Medulla oblongata (tissue), 1 donor: ENCODE measurements at regions not wholly inside any gene's neighbourhood (a gene's known extent, or its start where the extent isn't known, plus 50 kb on each side); places are given as distances from the start of the nearest gene placed in this dataset.
"Not testable (repeated sequence)": the region's sequence is repeated elsewhere in the genome, so short reads cannot be mapped to it uniquely, and the experiment has no call there.

Experiments used
- DNase-seq: peaks from one replicate; pipeline ENCODE4 v3.0.0-alpha.2; 2015; ENCODE audit errors: extremely low spot score

DNA sequence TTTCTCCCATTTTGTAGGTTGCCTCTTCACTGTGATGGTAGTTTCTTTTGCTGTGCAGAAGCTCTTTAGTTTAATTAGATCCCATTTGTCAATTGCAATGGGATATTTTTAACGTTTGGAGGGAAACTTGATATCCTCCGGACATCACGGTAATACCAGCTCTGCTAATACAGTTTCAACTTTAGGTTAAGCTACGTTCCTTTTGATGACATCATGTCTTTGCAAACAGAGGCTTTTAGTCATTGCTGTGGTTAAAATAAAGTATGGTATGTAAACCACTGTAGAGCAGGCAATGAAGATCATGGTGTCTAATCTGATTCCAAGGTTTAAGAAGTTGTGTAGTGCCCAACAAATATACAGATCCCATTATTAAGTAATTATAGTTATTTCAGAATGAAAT is 168.0 kb upstream of the CHD6 start:
- no peak for DNase-seq

DNA sequence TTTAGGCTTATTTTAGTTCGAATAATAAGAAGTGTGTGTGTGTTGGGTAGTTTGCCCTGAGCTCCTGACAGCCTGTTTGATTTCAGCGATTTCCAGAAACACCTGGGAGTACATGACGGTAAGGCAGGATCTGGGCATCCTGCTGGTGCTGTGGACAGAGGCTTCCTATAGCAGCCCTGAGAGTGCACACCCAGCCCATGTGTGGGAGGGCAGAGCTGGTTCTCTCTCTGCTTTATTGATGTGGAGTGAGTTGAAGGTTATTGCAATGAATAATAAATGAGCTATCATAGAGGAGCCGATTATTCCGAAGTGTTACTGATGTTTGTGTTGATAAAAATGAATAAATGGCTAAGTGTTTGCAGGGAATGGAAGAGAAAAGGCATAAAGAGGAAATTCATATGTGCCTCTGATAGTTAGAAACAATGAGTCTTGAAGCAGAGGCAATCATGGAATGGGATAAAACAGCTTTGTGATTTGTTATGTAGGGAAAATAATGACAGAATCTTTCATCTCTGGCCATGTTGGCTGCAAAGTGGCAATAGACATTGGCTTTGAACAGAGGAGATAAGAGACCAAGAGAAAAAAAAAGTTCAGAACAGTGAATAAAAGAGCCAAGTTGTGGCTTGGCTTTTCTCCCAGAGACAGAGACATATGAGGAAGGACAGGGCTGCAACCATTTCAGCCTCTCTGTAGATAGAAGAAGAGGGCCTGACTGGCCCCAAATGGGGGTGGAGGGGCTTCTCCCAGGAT is 166.2 kb upstream of the CHD6 start:
- peak; percentile 17 for DNase-seq

DNA sequence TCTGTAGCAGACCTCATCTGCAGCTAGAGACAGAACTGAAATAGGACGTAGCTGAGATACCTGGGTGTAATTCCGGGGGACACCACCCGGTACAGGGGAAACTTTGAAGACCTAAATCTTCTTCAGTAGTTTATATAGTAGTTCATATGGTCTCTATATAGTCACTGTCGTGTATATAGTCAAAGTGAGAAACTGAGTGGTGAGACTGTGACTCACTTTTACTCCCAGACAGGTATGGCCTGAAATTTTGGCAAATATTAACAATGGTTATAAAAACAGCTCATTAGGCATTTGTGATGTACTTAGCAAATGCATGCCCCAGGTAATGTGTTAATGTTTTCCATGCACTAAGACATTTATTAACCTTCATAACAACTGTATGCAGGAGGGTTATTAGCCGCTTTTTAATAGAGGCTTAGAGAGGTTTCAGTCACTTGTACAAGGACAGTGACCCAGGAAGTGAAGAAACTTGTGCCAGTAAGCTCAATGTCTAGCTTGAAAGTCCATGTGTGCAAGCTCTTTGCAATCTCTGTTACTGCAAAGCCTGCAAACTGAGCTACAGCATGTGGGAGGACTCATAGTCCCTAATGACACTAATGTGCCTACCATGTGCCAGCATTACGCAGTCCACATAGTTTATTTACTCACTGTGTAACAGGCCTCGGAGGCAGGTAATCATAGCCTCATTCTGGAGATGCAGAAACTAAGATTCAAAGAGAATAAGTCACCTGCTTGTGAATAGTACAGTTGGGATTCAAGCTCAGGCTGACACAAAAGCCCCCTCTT is 165.4 kb upstream of the CHD6 start:
- DNase-seq, result no peak

DNA sequence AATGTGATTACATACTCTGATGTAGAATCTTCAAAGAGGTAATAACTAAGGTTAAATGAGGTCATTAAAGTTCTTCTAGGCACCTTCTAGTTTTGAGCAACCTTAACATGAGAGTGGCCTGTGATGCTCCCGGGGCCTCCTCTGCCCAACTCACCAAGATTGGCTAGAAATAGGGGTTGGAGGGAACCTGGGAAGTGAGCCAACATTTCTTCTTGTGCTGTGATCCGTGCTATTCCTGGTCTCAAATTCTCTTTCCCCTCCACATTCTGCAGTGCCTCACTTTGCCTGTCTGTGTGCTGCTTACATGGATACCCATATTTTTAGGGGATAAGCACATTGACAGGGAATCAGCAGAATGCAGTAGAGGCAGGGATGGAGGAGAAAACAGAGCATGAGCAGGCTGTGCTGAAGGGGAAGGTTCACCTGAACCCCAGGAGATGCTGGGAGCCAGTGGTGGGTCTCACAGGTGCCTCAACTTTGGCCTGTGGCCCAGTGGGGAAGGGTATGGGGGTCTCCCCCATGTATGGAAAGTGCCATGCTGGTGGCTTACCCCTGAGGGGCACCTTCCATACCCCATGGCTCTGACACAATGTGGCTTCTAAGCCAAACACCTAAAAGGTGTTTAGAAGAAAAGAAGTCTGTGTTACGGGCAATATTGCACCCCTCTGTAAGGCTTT is 164.7 kb upstream of the CHD6 start:
- DNase-seq, result no peak

DNA sequence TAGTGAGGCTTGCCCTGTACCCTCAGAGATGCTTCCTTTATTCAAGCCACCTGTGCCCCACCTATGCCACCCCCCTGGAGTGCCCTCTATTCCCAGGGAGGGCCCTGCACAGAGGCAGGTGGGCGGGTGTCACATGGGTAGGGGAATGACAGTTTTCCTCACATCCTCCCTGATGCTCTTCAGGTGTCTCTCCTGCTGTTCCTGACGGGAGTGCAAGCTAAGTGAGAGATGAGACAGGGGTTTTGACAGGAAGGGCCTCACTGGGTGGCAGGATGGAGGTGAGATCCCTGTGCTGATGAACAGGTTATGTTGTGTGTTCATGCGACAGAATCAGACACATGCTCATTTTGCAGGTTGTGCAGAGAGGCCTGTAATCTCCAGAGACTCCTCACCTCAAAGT is 164.1 kb upstream of the CHD6 start:
- DNase-seq, result no peak

DNA sequence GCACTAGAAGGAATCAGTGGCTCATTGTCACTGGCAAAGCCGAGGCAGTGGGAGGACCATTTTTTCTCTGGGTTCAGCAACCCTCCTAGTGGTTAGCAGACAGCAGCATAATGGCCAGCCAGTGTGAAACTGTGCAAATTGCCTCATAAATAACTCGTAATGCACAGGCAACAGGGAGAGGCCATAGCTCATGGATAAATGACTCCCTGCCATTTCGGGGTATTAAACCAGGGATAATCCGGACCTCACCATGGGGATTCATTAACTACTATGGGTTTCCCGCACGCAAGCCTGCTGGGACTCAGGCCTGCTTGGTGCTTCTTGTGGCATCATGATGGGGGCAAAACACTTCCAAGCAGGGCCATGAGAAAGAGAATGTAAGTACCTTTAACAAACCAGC is 158.2 kb upstream of the CHD6 start:
- no peak for DNase-seq

DNA sequence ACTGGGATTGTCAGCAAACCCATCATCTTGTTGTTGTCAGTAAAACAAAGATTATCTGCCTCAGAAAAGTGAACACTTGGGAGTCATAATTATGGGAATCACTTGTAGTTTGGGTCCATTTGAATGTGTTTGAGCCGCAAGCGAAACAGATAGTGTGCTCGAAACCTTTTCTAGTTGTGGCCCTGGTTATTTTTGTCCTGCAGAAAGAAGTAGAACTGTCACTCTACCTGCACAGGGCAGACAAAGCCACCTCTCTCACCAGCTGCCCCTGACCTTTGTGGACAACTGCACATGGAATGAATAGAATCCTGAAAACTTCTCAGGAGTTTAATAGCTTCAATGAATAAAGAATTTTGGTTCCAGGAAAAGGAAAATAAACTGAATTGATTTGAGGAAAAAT is 156.1 kb upstream of the CHD6 start:
- no peak for DNase-seq

DNA sequence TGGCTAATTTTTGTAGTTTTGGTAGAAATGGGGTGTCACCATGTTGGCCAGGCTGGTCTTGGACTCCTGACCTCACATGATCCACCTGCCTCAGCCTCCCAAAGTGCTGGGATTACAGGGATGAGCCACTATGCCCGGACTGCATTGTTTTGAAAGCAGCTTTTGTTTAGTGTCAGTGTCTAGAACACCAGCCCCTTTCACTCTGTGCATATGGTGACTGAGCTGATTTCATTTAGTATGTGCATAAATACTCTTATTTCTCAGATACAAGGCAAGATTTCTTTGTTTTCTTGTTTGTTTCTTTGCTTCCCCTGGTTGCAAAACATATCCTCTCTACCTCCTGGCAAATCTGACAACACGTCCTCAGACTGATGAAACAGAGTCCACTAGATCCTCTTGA is 152.8 kb upstream of the CHD6 start:
- DNase-seq, result peak; percentile 14

DNA sequence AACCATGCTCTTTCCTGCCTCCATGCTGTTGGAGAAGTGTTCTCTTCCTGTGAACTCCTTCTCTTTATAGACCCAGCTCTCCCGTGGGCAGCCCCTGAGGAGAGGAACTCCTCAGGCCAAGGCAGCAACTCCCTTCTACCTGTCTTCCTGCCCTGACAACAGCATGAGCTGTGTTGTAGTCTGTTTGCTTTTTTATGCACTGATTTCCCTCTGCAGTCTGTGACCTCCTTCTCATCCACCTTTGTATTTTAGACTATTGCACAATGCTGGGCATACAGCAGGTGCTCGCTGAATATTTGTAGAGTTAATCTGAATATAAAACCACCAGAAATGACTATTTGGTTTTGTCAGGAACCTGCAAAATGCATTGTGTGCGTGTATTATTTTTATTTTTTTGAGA is 152.2 kb upstream of the CHD6 start:
- no peak for DNase-seq

DNA sequence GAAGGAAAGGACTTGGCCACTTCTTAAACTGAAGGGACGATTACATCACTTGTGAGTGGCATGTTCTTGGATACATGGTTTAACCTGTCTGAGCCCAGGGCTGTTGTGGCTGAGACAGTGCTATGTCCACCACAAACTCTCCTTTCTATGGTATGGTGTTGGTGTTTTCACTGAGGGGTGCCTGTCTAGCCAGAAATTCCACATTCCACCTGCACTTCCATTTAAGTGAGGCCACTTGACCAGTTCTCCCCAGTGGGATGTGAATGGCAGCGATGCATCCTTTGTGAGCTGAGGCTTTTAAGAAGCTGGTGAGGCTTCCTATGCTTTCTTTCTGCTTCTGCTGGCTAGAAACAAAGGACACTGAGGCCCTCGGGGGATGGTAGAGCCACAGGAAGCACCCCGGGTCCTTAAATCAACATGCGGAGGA is 151.4 kb upstream of the CHD6 start:
- DNase-seq, result no peak

DNA sequence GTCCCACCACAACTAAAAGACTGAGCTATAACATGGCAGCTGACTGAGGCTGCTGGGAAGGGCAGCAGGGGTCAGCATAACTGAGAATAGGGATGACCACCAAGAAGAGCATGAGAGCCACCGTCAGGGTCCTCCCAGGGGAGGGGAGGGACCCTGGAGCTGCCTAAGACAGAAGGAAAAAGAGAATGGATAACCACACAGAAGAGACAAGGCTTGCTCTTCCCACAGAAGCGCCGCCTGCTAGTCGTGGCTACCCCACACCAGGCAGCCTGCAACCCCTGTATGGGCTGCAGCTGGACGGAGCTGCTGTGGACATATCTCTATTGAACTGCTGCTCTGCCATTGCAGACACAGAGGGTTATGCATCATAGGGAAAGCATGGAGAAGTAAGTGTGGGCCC is 132.0 kb upstream of the CHD6 start:
- DNase-seq, result no peak

DNA sequence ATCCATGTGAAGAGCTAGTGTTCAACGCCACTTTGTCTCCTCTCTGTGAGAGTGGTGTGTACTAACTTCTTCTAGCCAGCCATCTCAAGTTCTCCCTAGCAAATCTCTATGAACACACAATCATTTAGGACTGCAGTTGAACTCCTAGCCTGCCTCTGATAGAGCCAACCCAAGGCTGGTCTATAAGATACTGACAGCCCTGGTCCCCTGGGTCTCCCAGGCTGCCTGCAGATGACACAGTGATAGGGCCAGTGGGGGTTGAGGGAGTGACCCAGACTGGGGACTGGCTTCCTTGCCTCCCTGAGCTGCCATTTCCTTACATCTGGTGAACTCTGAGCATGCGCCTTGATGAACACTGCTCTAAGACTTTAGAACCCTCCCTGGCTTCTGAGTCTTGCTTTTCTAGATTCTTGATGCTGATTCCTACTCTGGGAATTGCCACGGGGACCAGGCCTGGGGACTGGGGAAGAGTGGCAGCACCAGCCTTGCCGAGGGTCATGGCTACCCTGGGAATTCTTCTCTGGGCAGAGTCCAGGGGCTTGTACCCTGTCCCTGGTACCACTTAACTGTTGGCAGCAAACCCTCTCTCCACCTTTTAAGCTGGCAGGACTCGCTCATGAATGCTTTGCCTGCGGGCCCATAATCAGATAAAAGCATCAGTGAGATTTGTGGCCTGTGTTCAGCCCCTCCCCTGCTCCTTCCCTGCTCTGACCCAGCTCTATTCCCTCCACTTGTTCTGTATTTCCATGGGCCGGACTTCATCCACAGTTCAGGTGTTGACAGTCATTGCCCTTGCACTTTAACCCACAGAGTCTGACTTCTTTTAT is 130.8 kb upstream of the CHD6 start:
- no peak for DNase-seq

DNA sequence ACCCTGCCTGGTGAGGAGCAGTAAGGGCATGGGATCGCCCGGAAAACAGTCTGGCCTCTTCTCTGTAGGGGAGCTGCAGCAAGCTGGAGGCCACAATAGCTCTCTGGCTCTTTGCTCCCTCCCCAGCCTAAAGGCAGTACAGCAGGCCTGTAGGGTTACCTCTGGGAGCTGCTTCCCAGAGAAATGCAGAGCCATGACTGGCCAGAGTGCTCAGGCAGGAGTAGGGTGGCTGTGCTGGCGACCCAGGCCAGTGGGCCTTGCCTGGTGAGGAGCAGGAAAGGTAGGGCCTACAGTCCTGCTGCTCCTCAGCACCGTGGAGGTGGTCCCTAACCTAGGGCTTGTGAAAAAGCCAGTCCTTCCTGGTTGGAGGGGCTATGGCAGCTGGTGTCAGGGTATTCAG is 129.9 kb upstream of the CHD6 start:
- no peak for DNase-seq

DNA sequence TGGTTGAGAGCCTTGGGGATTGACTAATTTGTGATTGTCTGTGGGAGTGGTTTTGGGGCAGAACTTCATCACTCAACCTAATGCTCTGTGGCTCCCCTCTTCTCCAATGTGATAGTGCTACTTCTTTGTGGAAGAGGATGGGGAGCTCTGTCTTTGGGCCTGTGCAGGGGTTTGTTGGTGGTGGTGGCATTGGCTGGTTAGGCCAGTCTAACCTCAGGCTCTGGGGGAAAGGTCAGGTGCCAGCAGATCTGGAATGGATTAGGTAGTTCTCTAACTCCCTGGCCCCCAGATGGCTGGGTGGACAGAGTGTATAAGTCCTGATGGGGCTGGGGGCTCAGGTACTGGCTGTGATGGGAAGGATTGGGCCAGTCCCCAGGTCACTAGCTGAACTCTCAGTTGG is 129.0 kb upstream of the CHD6 start:
- DNase-seq, result no peak

DNA sequence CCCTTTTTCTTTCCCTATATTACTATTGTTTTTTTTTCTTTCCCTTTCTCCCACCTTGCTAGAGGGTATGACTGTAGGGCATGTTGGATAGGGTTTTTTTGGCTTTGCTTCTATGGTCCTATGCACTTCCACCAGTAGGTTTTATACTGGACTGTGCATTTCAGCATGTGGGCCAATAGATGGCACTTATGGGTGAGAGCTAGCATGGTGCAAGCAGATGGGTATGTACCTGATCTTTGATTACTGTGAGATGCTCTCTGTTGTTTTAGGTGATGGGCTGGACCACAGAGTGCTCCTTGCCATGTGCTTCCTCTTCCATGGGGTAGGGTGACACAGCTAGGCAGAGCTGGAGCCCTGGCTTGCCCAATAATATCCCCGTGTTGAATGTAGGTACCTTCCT is 128.5 kb upstream of the CHD6 start:
- DNase-seq, result no peak

DNA sequence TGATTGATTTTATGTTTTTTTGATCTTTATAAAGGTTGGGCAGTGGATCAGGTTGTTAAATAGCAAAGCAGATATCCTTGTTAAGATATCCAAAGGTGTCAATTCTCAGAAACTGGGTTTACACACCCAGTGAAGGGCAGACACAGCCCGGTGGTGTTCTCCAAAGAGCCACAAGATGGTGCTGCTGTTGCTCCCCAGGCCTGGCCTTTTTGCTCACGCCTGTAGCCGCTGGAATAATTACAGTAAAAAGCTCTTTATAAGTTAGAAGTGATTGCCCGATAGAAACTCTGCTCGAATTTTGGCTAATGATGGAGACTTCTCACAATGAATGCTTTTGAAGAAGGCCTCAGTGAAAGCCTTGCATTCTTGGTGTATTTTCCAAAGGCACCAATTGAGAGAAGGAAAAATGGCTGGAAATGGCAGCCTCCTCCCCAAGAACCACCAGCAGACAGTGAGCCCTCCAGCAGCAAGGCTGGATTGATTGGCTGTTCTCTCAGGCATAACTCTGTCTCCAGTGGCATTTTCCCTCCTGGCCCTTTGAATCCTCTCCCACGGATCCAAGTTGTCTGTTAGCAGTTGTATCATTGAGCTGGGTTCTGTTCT is 120.5 kb upstream of the CHD6 start:
- DNase-seq, result peak; percentile 73

DNA sequence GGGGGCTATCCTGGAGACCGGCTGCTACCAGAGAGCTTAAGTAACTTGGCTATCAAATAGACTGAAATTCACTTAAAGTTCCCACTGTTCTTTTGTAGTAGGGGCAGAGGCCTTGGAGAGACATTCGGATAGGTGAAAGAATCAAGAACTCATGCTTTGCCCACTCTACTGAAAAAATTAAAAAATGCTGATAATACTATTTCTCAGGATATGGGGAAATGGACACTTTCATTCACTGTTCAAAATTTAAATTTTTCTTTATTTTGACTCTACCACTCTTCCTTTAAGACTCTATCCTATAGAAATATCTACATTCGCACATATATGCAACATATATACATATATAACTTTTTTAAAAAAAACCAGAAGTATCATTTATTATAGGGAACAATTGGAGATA is 117.8 kb upstream of the CHD6 start:
- no peak for DNase-seq

DNA sequence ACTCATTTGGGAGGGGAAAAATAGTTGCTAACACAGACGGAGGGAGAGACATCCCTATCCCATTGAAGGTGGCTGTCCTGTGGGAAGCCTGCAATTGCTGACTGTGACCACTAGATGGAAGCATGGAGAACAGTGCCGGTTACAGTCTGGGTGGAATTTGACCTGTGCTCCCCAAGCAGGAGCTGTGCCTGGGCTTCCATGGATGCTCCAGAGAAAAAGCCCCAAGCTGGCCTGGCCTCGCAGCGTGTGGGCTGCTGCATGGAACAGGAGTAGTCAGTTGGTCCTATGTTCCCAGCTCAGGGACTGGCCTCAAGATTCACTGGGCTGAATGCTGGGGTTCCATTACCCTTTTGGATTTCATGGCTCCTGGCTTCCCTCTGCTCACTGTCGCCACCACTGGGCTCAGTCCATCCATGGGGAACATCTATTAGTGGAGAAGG is 116.3 kb upstream of the CHD6 start:
- peak; percentile 40 for DNase-seq

DNA sequence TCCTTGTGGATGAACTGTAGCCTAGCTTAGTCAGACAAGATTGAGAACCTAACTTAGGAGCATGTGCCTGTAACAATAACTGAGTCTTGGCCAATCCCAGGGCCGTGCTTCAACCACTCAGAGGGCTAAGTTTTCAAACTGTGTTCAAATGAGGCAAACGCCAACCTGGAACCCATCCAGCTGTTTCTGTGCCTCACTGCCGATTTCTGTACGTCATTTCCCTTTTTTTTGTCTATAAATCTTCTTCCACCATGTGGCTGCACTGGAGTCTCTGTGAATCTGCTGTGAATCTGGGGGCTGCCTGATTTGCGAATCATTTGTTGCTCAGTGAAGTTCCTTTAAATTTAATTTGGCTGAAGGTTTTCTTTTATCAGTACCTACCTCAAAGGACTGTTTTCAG is 115.0 kb upstream of the CHD6 start:
- no peak for DNase-seq

DNA sequence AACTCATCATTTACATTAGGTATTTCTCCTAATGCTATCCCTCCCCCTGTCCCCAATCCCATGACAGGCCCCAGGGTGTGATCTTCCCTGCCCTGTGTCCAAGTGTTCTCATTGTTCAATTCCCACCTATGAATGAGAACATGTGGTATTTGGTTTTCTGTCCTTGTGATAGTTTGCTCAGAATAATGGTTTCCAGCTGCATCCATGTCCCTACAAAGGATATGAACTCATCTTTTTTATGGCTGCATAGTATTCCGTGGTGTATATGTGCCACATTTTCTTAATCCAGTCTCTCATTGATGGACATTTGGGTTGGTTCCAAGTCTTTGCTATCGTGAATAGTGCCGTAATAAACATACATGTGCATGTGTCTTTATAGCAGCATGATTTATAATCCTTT is 113.0 kb upstream of the CHD6 start:
- DNase-seq, result not testable (repeated sequence)

DNA sequence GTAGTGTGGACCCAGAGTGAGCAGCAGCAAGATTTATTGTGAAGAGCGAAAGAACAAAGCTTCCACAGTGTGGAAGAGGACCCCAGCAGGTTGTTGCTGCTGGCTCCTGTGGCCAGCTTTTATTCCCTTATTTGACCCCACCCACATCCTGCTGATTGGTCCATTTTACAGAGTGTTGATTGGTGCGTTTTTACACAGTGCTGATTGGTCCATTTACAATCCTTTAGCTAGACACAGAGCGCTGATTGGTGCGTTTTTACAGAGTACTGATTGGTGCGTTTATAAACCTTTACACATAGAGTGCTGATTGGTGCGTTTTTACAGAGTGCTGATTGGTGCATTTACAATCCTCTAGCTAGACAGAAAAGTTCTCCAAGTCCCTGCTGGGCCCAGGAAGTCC is 109.5 kb upstream of the CHD6 start:
- DNase-seq, result not testable (repeated sequence)

DNA sequence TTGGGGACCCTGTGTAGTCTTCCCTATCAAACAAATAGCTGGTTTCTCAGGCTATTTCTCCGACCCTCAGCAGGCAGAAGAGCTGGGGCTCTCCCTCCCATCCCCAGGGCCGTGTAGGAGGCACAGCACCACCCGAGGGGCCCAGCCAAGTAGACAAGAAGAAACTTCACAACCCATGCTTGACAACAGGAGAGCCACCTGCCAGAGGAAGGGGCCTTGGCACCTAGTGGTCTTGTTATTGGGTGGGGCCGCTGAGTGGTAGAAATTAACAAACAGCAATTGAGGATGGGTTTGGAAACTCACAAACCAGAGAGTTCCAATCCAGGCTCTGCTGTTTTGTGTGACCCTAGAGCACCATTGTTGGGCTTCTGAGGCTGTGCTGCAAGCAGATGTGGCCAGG is 108.5 kb upstream of the CHD6 start:
- DNase-seq, result no peak
